ENCODE measurements at regions not wholly inside any gene's neighbourhood (a gene's known extent, or its start where the extent isn't known, plus 50 kb on each side); places are given as distances from the start of the nearest gene placed in this dataset.

DNA sequence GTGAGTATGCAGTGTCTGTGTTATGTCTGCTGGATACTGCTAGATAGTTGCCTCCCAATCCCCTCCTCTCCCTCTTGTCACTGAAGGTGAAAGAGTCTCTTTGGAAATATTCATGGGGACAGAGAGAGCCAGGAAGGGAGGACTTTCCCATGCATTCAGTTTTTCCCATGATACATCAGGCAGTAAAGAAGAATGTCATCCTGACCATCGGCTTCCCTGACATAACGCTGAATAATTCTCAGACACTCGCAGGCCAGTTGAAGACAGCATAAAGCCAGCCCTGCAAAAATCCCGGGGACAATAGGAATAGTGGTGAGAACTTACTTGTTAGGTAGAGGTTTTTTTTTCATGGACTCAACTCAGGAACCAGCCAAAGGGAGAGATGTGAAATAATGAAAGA lies 58.1 kb downstream of the KLF4 start:
- DNase-seq: no peak

DNA sequence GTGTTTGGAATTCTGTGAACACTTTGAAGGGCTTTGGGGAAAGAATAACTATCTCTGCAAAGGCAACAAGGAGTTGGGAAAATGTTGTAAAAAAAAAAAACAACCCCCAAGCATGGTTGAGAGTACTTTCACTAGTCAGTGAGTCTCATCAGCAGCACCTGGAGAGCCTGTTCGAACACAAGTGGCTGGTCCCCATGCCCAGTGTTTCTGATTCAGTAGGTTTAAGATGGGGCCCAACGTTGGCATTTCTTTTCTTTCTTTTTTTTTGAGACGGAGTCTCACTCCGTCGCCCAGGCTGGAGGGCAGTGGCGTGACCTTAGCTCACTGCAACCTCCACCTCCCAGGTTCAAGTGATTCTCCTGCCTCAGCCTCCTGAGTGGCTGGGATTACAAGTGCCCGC lies 59.5 kb downstream of the KLF4 start:
- DNase-seq: no peak

- DNase-seq: no peak
Observed at GRCh38 chr9:107426126-107426525, 63.4 kb downstream of the KLF4 start.

DNA sequence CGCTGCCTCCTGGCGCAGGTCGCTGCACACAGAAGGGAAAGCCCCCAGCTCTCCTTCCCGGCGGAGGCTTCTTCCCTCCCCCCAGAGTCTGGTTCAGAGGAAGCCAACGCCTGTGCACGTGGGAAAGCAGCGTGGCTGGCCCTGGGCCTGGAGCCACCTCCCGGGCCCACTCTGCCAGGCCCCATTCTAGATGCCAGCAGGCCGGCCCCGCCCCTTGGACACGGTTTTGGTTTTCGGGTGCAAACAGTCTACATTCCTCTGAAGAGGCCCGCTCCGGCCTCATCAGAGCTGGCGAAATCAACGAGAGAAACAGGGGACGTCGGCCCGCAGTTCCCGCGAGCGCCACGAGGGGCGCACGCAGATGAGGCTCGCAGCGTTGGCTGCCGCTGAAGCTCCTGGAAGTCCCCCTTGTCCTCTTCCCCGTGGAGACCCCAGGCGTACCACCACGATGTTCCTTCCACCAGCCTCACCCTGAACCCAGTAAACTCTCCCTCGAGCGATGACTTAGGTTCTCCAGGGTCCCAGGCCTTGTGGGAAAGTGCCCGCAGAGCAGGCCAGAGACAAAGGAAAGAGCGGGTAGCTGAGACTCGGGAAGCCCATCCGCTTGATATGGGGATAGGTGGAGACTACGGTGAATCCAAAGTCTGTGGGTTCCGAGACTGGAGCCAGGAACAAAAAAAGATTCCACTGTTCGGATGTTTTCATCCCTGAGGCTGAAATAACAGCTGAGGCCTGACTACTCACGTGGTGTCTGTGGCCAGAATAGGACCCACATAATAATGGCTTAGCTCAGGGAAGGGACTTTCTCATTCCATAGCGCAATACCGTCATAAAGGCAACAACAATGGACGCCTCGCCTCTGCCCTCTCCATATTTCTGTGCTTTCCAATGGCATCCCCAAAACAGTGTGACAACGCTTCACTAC lies 64.2 kb downstream of the KLF4 start:
- DNase-seq: peak; percentile 87 to 88

- DNase-seq: no peak
Observed at GRCh38 chr9:107423540-107423939, 66.0 kb downstream of the KLF4 start.

DNA sequence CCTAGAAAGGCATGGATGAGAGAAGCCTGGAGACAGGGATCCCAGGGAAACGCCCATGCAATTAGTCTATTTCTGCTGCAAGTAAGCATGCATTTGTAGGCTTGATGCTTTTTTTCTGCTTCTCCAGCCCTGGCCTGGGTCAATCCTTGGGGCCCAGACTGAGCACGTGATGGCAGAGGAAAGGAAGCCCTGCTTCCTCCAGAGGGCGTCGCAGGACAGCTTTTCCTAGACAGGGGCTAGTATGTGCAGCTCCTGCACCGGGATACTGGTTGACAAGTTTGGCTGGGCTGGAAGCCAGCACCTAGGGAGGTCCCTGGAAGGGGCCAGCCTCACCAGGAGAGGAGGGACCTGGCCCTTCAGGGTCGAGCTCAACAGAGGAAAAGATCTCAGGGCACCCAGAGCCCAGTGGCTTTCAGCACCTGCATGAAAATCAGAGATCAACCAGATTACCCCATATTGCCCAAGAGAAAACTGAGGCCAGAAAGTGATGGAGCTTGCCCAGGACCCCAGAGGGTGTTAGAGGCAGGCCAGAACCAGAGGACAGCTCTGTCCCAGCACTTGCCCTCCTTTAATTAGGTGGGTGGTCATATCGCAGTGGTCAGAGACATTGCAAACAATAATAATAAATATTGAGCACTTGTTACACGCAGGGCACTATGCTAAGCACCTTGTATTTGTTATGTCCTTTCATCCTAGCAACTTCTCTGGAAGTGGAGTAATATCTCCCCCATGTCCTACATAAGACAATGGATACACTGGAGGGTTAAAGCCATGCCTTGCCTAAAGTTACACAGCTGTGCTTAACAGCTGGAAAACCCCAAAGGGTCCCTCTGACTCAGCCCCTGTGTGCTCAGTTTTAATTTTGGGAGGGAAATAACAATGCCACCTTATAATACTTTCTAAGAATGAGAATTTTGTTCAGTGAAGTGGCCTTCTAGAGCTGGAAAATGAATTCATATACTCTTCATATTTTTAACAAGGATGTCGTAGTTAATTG lies 67.1 kb downstream of the KLF4 start:
- peak; percentile 49 to 63 for DNase-seq

GRCh38 chr9:107410420-107410819 lies 79.1 kb downstream of the KLF4 start:
- no peak for DNase-seq

DNA sequence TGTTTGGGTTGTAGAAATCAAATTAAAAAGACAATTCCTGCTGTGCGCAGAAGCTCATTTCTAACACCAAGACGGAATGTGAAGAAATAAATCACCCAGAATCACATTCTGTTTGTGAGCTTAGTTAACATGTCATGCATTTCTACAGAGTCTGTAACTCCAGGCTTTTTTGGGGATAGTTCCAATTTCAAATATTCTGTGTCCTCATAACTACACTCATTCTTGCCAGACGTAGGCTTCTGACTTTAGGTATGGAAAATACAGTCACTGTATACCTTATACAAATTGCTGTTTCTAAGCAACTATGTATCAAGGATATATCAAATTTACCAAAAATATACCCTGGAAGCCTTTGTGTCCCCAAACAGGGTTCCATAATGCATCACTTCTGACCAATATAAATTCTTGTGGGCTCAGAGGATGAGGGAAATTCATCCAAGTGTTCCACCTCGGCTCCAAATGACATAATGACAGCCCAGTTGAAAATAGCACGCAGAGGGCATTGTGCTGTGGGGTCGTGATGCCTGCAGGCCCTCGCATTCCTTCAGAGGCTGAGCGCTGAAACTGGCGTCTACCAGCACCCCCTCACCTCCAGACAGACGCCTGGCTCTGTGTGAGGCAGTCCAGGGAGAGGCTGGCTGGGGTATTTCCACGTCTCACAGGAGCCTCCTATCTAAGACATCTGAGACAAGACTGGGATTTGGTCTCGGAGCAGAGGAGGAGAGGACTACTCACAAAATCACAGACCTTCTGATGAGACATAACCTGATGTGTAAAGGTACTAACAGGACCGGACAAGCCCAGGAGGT lies 79.8 kb downstream of the KLF4 start:
- DNase-seq: no peak

DNA sequence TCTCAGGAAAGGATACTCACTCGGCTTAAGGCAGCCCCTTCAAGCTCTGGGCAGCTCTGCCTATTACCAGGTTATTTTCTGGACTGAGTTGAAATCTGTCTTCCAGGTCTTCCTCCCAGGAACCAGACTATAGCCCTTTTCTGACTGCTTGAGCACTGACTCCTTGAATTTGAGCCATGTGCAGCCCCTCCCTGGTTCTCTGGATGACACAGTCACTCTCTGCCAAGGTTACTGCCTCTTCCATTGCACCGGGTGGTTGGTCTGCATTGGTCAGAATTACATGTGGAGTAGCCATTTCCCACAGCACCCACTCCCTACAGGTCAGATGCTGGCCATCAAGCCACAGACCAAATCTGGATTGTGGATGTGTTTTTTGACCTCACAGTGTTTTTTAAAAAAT lies 81.9 kb downstream of the KLF4 start:
- DNase-seq: no peak

DNA sequence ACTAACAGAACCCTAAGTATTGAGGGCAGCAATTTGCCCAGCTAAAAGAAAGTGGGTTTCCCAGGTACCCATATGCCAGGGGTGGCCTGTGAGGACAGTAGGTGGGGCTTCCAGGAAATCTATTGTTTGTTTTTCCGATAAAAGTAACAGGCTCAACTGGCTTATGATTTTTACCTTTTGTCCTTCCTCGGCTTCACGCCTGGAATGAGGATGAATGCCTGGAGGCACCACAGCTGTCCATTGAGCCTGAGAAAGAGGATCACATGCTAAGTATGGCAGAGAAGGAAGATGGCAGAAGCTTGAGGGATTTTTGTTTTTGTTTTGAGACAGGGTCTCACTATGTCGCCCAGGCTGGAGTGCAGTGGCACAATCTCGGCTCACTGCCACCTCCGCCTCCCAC lies 84.1 kb downstream of the KLF4 start:
- no peak for DNase-seq

- DNase-seq: no peak
Observed at GRCh38 chr9:107404736-107405135, 84.8 kb downstream of the KLF4 start.

DNA sequence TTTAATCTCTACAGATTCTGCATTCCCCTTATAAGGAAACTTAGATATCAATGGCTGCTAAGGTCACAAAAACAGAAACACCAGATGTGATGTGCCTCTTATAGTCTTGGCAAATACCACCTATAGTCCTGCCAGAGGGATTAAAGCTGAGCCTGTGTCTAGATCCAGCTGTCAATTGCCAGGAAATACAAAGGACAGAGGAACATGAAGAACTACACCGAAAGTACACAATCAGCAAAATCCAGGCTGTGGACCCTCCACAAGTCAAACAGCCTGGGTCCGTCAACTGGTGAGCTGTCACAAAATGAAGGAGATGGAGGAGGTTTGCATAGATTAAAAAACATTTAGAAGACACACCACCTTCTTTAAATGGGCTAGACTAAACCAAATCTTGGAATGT lies 85.4 kb downstream of the KLF4 start:
- peak; percentile 71 for DNase-seq

DNA sequence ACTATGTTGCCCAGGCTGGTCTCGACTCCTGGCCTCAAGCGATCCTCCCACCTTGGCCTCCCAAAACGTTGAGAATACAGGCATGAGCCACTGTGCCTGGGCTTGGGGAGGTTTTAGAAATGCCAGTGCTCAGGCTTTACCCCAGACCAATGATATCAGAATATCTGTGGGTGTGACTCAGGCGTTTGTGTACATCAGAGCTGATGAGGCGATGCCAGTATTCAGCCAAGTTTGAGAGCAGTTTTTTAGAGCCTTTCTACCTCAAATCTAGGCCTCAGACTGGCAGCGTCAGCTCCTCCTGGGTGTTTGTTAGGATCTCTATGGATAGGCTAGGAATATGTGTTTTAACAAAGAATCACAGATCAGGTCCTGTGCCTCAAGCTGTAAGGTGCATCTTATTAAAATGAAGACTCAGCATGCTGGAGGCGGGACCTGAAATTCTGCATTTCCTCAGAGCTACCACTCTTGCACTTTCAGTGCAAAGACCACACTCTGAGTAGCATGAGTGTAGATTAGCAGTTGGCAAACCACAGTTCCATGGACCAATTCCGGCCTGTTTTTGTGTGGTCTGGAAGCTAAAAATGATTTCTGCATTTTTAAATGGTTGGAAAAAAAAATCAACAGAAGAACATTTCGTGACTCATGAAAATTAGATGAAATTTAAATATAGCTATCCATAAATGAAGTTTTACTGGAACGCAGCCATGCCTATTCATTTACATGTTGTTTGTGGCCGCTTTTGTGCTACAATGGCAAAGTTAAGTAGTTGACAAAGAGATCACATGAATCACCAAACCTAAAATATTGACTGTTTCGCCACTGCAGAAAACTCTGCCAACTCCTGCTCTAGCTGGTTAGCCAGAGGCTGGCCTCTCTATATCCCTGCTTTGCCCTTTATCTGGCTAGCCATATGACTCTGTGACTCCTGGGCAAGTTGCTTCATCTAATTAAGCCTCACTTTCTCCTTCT lies 92.2 kb downstream of the KLF4 start:
- no peak for DNase-seq

DNA sequence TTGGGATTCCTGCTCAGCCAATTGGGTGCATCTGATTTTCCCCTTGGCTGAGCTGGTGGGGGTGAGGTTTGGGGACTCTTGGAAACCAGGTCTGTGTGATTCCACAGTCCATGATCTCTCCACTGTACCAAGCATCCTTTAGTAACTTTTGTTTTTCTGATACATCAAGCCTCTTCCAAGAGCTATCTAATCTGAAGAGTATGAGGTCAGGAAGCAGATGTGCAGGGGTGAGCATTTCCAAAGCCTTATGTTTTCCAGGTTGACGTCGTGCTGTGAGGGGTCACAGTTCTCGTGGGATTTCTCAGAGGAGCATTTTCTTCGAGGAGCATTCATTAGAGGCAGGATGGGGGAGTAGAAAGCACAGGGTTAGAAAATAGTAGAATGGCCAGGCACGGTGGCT lies 95.3 kb downstream of the KLF4 start:
- no peak for DNase-seq

GRCh38 chr9:107390778-107391177 lies 98.8 kb downstream of the KLF4 start:
- no peak for DNase-seq

GRCh38 chr9:107390279-107390678 lies 99.3 kb downstream of the KLF4 start:
- DNase-seq: no peak

DNA sequence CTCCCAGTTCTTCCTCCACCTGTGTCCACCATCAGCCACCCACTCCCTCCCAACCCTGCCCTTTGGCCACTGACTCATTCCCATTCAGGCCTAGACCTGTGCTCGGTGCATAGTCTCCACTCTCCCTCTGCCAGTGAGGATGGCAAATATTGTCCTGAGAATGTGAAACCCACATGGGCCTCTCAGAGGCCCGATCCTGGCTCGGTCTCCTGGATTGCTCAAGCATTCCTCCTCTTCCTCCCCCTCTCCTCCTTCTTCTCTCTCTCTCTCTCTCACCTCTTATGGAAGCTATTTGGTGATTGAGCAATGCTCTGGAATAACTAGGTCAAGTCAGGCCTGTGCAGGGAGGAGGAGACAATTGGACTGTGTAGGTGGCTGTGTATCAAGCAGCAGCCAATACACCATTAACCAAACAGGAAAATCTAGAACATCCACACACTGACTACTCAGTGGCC lies 99.9 kb downstream of the KLF4 start:
- DNase-seq: no peak

GRCh38 chr9:107388890-107389289 lies 100.7 kb downstream of the KLF4 start:
- no peak for DNase-seq

GRCh38 chr9:107387409-107387808 lies 102.2 kb downstream of the KLF4 start:
- DNase-seq: no peak

DNA sequence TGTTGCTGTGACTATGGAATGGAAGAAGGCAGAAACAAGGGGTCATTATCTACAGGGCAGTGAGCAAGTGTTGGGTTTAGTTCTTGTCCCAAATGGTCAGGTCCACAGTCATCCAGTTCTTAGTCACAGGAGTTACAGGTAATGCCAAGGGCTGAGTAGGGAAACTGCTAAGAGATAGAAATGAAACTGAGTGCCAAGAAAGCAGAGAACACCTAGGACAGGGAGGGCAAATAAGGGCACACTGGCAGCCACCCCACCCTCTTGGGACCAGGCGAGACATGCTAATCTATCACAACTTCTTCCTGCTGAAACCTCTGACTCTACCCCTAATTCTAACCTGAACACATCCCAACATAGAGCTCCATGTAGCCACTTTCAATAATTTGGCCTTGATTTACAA lies 103.2 kb downstream of the KLF4 start:
- no peak for DNase-seq
